Esophagus muscularis mucosa (tissue), 2 donors: ENCODE measurements at regions not wholly inside any gene's neighbourhood (a gene's known extent, or its start where the extent isn't known, plus 50 kb on each side); places are given as distances from the start of the nearest gene placed in this dataset.

Experiments used
- EP300 ChIP-seq: sonication (generic); formaldehyde crosslinking; IDR thresholded peaks from one replicate; pipeline ENCODE4 v1.6.1; 2017; ENCODE audit warnings: antibody characterized with exemption
- POLR2A ChIP-seq: fragments of 450-650 bp; IDR thresholded peaks from one replicate; pipeline ENCODE4 v1.6.1; 2017; ENCODE audit warnings: antibody characterized with exemption, moderate library complexity, mild to moderate bottlenecking, low read depth

GRCh38 chr10:9535744-9536143, 1481.3 kb downstream of the GATA3 start:
- TF ChIP-seq EP300, result no peak
- no peak for TF ChIP-seq POLR2A
